GM12891 (cell line): ENCODE measurements at regions not wholly inside any gene's neighbourhood (a gene's known extent, or its start where the extent isn't known, plus 50 kb on each side); places are given as distances from the start of the nearest gene placed in this dataset.

ENCODE experiments used
- DNase-seq: peaks from one replicate; pipeline ENCODE4 v3.0.0; 2011; ENCODE audit warnings: low spot score; ENCODE audit not compliant: insufficient read length
- FAIRE-seq: peaks from 2 replicates; lab custom pipeline; 2011; peaks lifted over from hg19 to GRCh38; lab: Jason Lieb, UNC
- PAX5 ChIP-seq: IDR thresholded peaks from 2 replicates; pipeline ENCODE4 v1.6.1; 2011; ENCODE audit warnings: low read length, moderate library complexity, mild to moderate bottlenecking; ENCODE audit not compliant: insufficient read depth, severe bottlenecking
- POLR2A ChIP-seq: IDR thresholded peaks from 2 replicates; pipeline ENCODE4 v1.6.1; 2011; ENCODE audit warnings: low read depth, low read length, control low read depth
- POLR2AphosphoS5 ChIP-seq: IDR thresholded peaks from 2 replicates; pipeline ENCODE4 v1.6.1; 2011; ENCODE audit warnings: low read depth, low read length, control low read depth
- POU2F2 ChIP-seq: IDR thresholded peaks from 2 replicates; pipeline ENCODE4 v1.6.1; 2011; ENCODE audit warnings: low read depth, mild to moderate bottlenecking, control low read depth, low read length, moderate library complexity
- SPI1 ChIP-seq: IDR thresholded peaks from 2 replicates; pipeline ENCODE4 v1.6.1; 2011; ENCODE audit warnings: low read depth, low read length, control low read depth
- TAF1 ChIP-seq: IDR thresholded peaks from 2 replicates; pipeline ENCODE4 v1.6.1; 2011; ENCODE audit warnings: low read depth, low read length, control low read depth

- FAIRE-seq (no peak), DNase-seq (no peak)
- no peak for TF ChIP-seq SPI1
- TF ChIP-seq POU2F2 = no peak
- no peak for TF ChIP-seq TAF1
- no peak for TF ChIP-seq POLR2A
- TF ChIP-seq PAX5 = no peak
- TF ChIP-seq POLR2AphosphoS5 = no peak
Observed at GRCh38 chr17:79361873-79362771, 248.7 kb downstream of the RBFOX3 start.

GRCh38 chr17:79361221-79361734, 249.6 kb downstream of the RBFOX3 start:
- TF ChIP-seq TAF1 (no peak), PAX5 (no peak), POLR2A (no peak), POLR2AphosphoS5 (no peak), SPI1 (no peak), POU2F2 (no peak)
- FAIRE-seq = no peak
- no peak for DNase-seq

GRCh38 chr17:79360196-79360595, 250.7 kb downstream of the RBFOX3 start:
- no peak for FAIRE-seq

GRCh38 chr17:79356839-79357447, 253.9 kb downstream of the RBFOX3 start:
- DNase-seq = no peak
- TF ChIP-seq PAX5 = no peak
- no peak for TF ChIP-seq POLR2A
- TF ChIP-seq POLR2AphosphoS5 = no peak
- TF ChIP-seq POU2F2 = no peak
- TF ChIP-seq SPI1 = no peak
- no peak for TF ChIP-seq TAF1
- no peak for FAIRE-seq

More at GRCh38 chr17:79360196-79360595, 250.7 kb downstream of the RBFOX3 start:
- no peak for DNase-seq
- TF ChIP-seq TAF1 = no peak
- no peak for TF ChIP-seq PAX5
- no peak for TF ChIP-seq POLR2AphosphoS5
- no peak for TF ChIP-seq POU2F2
- no peak for TF ChIP-seq POLR2A
- no peak for TF ChIP-seq SPI1

- TF ChIP-seq TAF1 = no peak
- TF ChIP-seq POU2F2 = no peak
- TF ChIP-seq POLR2A = no peak
- TF ChIP-seq SPI1 = no peak
- no peak for DNase-seq
- no peak for FAIRE-seq
Observed at GRCh38 chr17:79355165-79355564, 255.7 kb downstream of the RBFOX3 start.

GRCh38 chr17:79354173-79354820, 256.6 kb downstream of the RBFOX3 start:
- TF ChIP-seq POU2F2 = no peak
- no peak for TF ChIP-seq PAX5
- no peak for TF ChIP-seq POLR2A
- no peak for TF ChIP-seq POLR2AphosphoS5
- no peak for TF ChIP-seq TAF1
- no peak for TF ChIP-seq SPI1
- FAIRE-seq (no peak), DNase-seq (no peak)

- DNase-seq (no peak), FAIRE-seq (no peak)
- TF ChIP-seq POLR2A = no peak
- no peak for TF ChIP-seq POU2F2
- TF ChIP-seq SPI1 = no peak
- no peak for TF ChIP-seq PAX5
- no peak for TF ChIP-seq POLR2AphosphoS5
- TF ChIP-seq TAF1 = no peak
Observed at GRCh38 chr17:79353548-79353947, 257.3 kb downstream of the RBFOX3 start.

- TF ChIP-seq SPI1 (no peak), POLR2AphosphoS5 (no peak), PAX5 (no peak)
- FAIRE-seq (no peak), DNase-seq (no peak)
Observed at GRCh38 chr17:79353016-79353415, 257.8 kb downstream of the RBFOX3 start.

- TF ChIP-seq TAF1 = no peak
- no peak for TF ChIP-seq POLR2A
- TF ChIP-seq SPI1 = no peak
- TF ChIP-seq POU2F2 = no peak
- TF ChIP-seq POLR2AphosphoS5 = no peak
- TF ChIP-seq PAX5 = no peak
- FAIRE-seq = no peak
Observed at GRCh38 chr17:79350533-79350932, 260.3 kb downstream of the RBFOX3 start.

More at GRCh38 chr17:79350533-79350932, 260.3 kb downstream of the RBFOX3 start:
- DNase-seq = no peak
